Fibroblast of pulmonary artery (primary cell): ENCODE measurements at regions not wholly inside any gene's neighbourhood (a gene's known extent, or its start where the extent isn't known, plus 50 kb on each side); places are given as distances from the start of the nearest gene placed in this dataset.

Source experiments
- DNase-seq: peaks from one replicate; pipeline ENCODE4 v3.0.0-alpha.2; 2010; ENCODE audit warnings: low read depth
- H3K4me3 ChIP-seq: replicated peaks from 2 replicates; pipeline ENCODE4 v1.5.1; 2011; ENCODE audit warnings: low read depth, mild to moderate bottlenecking, control low read depth, low read length, moderate library complexity
- TF ChIP-seq, protein P1 (sequence below): IDR thresholded peaks from 2 replicates; pipeline ENCODE4 v1.5.1; 2011; ENCODE audit warnings: mild to moderate bottlenecking, control low read depth, low read length, inconsistent platforms; ENCODE audit errors: missing control alignments

DNA sequence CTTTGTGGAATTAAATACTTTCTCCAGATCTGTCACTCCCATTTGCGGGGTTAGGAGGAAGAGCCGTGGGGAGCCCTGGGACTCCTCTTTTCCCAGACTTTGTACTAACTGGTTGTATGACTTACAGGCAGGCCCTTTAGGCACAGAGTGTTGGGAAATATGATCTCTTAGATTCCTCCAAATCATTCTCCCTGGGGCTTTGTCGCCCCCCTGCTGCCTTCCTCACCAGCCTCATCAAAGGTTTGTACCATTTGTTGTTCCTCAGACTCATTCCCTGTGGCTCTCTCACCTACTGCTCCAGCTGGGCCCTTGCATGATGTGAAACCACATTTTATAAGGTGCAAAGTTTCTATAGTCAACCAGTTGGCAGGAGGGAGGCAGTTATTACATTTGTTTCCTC is 56.4 kb downstream of the CRYGS start:
- no peak overlapping the region for H3K4me3 ChIP-seq
- DNase-seq = no peak
- TF ChIP-seq, protein P1, sequence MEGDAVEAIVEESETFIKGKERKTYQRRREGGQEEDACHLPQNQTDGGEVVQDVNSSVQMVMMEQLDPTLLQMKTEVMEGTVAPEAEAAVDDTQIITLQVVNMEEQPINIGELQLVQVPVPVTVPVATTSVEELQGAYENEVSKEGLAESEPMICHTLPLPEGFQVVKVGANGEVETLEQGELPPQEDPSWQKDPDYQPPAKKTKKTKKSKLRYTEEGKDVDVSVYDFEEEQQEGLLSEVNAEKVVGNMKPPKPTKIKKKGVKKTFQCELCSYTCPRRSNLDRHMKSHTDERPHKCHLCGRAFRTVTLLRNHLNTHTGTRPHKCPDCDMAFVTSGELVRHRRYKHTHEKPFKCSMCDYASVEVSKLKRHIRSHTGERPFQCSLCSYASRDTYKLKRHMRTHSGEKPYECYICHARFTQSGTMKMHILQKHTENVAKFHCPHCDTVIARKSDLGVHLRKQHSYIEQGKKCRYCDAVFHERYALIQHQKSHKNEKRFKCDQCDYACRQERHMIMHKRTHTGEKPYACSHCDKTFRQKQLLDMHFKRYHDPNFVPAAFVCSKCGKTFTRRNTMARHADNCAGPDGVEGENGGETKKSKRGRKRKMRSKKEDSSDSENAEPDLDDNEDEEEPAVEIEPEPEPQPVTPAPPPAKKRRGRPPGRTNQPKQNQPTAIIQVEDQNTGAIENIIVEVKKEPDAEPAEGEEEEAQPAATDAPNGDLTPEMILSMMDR = no peak

DNA sequence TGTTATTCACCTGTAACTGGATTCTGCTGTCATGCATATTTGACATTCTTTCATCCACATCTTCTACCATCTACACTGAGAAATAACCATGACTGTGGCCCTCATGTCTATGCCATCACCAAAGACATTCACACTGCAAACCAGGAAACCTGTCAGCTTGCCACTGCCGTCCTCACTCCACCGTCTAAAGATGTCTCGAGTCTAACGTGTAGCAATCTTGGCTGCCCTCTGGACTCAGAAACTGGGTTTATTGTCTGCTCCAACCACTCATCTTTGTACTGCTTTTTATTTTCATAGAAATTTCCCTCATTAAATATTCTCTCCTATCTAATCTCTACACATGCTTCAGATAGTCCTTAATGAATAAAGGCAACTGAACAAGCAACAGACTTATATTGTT is 57.1 kb downstream of the CRYGS start:
- no peak overlapping the region for H3K4me3 ChIP-seq
- no peak for DNase-seq
- TF ChIP-seq, protein P1 = no peak

DNA sequence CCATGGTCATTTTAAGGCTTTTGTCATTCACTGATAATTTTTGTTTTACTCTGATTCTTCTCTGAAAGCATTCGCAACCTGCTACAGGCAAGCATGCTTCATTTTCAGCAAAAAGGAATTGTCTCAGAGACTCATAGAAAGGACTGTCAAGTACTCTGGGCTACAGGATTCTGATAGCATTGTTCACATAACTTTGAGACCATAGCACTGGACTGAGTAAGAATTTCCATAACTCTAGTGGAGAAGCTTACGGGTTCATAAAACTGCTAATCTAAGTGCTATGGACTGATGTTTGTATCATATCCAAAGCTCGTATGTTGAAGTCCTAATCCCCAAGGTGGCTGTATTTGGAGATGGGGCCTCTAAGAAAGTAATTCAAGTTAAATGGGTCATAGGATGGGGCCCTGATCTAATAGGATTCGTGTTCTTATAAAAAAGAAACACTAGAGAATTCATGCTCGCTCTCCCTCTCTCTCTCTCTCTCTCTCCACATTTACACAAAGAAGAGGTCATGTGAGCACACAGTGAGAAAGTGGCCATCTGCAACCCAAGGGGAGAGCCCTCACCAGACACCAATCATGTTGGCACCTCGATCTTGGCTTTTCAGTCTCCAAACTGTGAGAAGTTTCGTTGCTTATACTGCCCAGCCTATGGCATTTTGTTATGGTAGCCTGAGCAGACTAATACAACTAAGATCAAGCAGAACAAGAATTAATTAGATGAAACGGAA is 60.4 kb downstream of the CRYGS start:
- TF ChIP-seq, protein P1 = no peak
- DNase-seq = no peak
- H3K4me3 ChIP-seq = no peak overlapping the region

DNA sequence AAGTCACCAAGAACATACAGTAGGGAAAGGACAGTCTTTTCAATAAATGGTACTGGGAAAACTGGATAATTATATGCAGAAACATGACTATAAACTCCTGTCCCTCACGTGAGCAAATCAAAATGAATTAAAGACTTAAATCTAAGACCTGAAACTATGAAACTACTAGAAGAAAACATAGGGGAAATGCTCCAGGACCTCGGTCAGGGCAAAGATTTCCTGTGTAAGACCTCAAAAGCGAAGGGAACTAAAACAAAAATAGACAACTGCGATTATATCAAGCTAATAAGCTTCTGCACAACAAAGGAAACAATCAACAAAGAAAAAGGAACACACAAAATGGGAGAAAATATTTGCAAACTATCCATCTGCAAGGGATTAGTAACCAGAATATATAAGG is 62.7 kb downstream of the CRYGS start:
- H3K4me3 ChIP-seq = no peak overlapping the region
- TF ChIP-seq, protein P1 = no peak
- DNase-seq = no peak

DNA sequence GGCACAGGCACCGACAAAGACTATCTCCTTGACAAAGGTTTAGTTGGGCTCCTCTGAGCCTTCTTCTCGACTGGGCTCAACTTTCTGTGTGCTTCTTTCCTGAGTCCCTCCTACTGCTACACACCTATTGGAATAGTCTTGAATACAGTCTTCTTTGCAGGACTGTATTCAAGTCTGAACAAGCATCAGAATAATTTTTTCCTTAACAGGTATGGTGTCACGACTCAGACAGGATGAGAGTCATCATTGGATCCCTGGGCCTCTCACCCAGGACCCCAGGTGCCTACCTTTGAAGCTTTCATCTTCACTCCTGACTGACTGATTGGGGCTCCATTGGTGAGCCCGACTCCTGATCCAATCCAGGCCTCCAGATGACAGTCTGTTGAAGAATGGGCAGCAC is 66.3 kb downstream of the CRYGS start:
- TF ChIP-seq, protein P1 = no peak
- no peak overlapping the region for H3K4me3 ChIP-seq
- DNase-seq = no peak

DNA sequence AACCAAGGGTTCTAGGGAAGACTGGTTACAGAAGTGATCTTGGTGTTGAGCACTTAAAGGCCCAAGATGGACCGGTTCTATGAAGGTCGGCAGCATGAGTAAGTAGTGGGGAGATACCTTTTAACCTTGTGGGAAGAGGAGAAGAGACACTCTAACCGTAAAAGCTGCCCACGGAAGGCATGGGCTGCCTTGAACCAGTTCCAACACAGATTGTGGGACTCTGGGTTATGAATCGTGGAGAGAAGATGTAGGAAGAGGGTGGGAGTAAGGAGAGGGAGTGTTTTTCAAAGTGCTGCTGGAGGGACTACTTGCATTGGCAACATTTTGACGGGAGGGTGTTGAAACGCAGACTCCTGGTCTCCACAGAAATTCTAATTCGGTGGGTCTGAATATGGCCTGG is 67.1 kb downstream of the CRYGS start:
- H3K4me3 ChIP-seq = no peak overlapping the region
- DNase-seq = no peak
- TF ChIP-seq, protein P1 = no peak

DNA sequence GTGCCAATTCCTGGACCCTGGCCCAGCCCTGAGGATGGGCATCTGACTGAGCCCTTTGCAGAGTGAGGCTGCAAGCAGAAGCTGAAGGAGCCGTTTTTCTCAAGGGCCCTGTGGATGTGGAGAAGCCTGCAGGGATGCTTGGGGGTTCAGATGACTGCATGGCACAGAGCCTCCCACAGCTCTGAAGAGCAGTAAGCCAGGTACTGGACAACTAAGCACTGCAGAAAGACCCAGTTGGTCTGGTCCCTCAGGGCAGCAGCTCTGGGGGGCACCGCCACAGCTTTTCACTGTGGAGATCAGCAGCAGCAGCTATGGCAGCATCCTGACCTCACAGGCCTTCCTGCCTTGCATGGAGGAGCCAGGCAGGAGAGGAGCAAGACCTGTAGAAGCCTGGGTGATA is 67.6 kb downstream of the CRYGS start:
- TF ChIP-seq, protein P1 = no peak
- DNase-seq = no peak
- H3K4me3 ChIP-seq = no peak overlapping the region
